ENCODE measurements at regions not wholly inside any gene's neighbourhood (a gene's known extent, or its start where the extent isn't known, plus 50 kb on each side); places are given as distances from the start of the nearest gene placed in this dataset.

DNA sequence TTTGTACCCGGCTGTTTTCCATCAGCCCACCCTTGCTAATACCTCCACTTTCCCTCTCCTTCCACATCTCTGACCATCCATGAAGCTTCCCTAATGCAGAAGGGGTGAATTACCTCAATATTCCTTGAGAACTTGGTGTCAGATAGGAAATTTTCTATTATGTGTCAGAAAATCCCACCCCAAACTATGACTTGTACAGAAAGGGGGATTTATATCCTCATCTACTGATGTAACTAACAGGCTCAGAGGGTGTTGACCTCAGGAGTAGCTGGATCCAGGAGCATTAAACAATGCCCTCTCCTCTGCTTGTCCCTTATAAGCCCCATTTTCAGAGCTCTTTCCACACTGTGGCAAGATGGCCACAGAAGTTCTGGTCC, 242.8 kb upstream of the TLE3 start:
- no peak for DNase-seq

DNA sequence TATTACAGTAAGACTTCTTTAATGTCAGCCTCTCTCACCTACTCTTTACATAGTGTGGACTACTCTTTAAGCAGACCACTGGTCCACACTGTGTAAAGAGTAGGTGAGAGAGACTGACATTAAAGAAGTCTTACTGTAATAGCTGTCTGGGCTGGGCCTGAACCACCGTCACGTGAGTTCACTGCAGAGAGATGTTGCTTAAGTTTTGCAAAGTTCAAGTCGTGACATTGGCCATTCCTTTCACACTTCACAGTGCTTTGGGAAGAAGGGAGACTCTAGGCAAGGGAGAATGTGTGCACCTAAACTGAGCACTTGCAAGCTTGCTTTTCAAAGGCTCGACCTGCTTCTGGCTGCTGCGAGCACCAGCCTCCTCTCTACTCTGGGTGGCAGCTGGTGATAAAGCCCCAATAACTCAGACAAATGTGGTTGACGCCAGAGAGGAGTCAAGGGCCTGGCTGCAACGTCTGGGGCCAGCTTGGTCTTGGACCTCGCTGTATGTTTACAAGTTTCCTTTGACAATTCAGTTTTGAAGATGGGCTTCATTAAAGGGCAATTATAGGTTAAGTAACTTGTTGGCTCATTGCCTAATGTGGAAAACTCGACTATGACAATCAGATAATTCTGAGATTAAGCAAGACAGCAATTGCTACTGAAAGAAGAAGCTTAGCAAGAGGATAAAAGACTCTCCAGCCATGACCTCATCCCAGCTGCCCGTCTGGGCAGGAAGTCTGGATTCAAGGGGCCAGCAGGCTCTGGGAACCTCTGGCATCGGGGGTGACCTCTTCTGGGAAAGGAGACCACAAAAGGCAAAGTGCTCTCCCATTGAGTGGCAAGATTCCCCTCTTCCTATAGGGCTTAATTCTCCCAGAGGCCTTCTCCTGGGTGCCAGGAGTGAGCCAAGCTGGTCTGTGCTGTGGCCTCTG, 242.1 kb upstream of the TLE3 start:
- DNase-seq, result peak; percentile 100

DNA sequence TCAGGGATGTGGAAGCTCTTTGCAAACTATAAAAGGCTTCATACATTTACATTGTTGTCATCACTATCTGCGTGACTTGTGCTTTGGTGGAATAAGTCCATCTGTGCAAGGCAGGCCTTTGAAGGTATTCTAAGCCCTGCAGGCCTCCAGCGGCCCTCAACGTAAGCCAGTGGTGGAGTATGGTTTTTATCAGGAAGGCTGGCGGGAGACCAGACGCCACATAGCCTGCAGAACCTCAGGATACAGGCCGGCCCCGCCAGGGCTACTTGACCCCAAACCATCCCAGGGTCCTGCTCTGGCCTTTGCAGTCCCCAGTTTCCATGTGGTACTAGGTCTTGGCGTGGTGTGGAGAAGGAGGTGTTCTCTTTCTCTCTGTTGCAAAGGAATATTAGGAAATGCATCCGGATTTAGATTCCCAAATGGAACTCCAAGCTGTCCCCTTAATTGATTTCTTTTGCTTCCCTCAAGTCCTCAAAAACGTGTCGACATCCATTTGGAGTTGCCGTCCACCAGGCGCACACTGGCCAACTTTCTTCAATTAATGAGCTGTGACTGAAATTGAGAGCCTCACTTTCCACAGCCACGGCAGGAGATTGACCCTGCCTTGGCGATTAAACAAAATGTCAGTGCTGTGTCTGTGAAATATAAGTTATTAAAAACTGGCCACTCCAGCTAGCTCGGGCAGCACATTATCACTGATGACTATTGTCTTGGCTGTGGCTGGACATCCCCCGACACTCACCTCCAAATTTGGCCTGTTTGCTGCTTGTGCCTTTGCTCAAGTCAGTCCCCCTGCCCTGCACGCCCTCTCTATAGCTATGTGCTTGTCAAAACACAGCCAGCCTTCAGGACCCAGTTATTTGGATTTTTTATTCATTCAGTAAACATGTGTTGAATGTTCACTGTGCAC, 239.8 kb upstream of the TLE3 start:
- no peak for DNase-seq

DNA sequence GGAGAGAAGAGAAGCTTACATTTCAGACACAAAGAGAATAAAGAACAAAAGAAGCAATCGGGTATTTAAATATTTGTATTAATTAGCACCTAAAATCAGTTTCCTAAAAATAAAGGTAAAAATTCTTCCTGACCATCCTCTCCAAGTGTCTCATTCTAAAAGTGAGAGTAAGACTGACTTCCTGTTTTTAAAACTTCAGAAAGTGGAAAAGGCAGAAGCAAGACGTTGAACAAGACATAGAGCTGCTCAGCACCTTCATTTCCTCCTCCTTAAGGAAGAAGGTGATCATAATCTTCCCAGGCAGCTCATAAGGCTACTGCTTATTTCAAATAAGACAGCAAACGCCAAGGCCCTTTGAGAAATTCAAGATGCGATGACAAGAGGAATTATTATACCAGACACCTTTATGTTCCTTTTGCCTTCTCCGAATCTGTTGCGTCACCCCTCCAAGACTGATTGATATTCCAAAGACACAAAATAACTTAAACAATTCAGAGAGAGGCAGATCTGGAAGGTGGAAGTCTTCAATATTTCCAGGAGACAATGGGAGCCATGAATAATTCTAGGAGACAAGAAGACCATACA, 238.8 kb upstream of the TLE3 start:
- no peak for DNase-seq

DNA sequence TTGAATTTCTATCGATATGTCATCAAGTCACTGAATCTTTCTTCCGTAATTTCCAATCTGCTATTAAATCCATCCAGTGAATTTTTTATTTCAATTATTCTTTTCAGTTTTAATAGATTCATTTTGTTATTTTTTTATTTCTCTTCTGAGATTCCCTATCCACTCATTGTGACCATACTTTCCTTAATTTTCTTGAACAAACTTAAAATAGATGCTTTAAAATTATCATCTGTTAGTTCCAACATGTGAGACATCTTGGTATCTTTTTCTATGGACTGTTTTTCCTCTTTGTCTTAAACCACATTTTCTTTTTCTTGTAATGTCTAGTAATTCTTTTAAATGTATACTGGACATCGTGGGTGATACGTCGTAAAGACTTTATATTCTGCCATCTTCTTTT, 236.6 kb upstream of the TLE3 start:
- no peak for DNase-seq

DNA sequence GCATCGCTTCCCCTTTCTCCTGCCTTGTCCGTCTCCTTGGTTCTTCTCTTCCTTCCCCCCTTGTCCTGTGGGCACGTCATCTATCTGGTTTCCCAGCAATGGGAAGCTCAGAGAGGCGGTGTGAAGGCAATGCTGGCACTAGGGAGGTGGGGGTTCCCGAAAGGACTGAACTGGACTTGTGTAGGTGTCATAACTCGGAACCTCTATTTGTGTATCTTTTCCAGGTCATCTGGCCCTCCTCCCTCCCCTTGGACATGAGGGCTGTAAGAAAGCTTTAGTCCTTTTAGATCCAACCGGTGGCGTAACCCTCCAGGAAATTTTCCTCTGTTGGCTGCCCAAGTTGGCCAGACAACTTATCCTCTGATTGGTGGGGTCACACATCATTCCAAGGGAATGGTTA, 231.5 kb upstream of the TLE3 start:
- no peak for DNase-seq

DNA sequence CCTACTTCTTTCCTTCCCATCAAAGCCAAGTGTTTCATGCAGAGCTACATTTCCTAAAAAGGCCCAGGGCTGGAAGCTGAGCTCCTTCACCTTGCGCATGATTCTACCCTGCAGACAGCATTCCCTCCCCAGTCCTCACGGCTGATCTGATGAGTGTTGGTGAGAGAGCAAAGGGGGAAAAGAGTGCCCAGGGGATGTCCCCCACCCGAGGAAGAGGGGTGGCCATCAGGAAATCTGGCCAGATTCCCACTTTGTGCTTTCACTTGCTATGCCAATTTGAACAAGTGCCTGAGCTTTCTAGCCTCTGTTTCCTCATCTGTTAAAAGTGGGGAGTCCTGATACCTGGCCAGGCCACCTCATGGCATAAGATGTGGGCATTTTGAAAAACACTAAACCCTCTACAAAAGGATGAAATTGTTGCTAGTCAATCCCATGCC, 231.0 kb upstream of the TLE3 start:
- no peak for DNase-seq

DNA sequence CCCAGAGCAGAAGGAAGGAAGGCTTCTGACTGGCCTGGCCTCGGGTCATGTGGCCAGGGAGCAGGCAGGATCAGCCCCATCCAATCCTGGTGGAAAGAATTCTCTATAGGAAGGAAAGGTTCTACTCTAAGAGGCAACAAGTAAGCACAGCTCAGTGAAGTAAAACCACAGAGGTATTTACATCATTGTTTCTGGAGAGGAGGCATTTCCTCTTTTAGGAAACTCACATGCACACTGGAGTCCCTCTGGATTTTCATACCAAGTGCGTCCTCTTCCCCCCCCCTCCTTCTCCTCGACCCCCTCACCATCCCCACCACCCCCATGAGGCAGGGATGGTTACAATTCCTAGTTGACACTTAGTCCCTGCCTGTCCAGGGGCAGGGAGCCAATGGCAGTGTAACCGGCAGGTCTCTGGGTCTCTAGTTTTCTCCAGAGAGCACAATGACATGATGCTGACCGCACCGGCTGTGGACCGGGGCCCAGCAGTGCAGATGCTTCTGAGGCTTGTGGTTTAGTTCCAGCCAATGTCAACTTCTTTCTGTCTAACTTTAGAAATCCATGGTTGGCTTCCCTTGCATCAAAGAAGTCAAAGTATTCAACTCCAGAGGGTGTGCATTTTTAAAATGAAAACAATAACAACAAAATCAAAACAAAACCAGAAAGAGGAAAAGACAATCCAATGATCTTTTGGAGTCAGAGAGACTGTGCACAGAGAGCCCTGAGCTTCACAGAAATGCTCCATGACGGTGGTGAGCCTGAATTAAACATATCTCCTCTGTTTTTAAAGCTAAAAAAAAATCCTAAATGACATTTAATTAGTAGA, 230.3 kb upstream of the TLE3 start:
- no peak for DNase-seq

DNA sequence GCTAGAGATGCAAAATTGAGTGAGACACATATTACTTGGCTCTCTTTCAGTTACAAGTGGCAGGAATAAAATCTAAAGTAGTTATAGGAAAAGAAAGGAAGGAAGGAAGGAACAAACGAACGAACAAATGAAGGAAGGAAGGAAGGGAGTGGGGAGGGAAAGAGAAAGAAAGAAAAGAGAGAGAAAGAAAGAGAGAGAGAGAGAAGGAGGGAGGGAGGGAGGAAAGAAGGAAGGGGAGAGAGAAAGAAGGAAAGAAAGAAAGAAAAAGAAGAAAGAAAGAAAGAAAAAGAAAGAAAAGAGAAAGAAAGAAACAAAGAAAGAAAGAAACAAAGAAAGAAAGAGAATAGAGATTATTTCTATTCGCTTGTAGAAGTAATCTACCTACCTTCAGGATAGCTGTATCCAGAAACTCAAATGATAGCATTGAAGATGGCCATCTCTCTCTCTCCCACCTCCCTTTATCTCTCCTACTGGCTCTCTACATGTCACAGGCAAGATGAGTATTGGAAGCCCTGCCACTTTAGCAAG, 229.7 kb upstream of the TLE3 start:
- DNase-seq, result no peak

DNA sequence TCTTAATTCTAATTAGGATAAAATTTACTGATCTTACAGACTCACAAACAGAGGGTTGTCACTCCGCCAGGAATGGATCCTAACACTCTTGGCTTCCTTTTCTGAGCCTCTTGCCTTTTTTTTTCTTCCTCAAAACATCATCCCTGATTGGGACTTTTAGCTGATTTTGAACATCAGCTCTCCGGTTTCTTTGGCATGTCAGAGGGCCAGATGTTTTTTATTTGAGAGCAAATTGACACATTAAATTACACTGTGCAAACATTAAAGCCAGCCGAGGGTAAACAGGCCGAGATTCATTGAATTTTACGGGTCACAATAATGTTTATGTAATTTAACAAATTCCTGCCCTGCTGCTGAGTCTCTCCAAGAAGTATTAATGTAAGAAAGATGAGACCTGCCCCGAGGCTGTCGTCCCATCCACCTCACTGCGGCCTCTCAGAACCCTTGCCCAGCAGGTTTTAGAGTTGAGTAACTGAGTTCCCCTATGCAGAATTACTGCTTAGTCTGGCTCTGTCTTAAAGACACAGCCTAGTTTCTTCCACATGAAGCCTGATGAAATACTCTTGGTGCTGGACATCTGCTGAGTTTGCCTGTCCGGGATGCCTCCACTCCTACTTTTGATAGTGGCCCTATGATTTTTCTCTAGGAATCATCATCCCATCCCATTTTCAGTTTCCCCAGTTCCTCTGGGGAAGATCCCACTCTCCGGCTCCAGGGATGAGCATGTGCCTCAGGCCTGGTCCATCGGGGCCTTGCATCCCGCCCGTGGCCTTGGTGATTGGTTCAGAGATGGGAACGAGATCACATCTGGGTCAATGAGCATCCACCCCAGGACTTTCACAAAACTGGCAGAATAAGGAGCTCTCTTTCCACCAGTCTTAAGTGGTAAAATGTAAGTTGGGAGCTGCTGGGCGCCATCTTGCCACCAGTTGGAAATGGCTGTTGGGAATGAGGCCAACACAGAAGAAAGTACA, 226.6 kb upstream of the TLE3 start:
- DNase-seq, result no peak

DNA sequence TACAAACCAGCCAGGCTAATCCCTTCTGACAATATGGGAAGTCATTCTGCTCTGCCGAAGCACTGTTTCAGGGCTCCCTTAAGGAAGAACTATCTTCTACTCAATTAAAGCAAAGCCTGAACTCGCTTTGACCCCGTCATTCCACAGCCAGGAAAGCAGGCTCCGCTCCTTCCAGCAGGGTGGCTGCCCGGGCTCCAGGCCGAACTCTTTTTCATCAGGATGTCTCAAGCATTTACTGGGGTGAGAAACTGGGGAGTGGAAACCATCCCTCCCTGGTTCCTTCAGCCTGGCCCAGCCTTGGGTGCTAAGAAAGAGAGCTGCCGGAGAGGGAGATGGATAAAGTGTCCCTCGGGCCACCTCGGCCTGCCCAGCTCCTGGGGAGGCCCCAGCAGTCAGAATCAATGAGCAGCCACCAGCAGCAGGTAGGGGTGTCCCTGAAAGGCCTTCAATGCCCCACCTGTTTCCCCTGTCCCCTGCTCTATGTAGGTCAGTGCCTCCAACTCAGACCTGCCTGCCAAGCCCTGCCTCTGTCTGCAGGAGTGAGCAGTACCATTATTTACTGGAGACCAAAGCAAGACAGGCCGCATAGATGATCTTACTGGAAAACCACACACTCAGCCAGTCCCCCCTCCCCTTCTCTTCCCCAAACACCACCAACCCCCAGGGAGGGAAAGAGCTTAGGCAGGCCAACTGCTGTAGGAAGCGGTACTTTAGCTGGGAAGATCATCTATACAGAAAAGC, 225.6 kb upstream of the TLE3 start:
- peak; percentile 96 for DNase-seq

DNA sequence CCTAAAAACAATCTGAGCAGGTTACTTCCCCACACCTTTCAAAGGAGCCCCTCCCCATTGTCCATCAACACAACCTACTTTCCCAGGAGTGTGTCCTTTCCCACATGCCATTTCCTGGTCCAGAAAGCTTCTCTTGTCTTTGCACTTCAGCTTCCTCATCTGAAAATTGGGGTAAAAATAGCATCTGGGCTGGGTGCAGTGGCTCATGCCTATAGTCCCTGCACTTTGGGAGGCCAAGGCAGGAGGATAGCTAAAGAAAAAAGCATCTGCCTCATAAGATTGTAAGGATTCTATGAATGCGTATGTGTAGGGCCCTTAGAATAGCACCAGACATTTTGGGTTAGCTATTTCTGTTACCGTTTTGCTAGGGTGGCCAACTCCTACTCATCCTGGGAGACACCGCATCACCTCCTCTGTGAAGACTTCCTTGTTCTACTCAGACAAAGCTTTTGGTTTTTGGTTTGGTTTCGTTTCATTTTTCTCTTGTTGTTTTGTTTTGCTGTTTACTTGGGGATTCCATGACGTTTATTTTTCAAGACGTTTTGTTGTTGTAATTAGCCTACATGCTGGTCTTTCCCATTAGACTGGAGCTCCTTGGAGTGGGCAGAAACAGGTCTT, 224.4 kb upstream of the TLE3 start:
- DNase-seq, result no peak

DNA sequence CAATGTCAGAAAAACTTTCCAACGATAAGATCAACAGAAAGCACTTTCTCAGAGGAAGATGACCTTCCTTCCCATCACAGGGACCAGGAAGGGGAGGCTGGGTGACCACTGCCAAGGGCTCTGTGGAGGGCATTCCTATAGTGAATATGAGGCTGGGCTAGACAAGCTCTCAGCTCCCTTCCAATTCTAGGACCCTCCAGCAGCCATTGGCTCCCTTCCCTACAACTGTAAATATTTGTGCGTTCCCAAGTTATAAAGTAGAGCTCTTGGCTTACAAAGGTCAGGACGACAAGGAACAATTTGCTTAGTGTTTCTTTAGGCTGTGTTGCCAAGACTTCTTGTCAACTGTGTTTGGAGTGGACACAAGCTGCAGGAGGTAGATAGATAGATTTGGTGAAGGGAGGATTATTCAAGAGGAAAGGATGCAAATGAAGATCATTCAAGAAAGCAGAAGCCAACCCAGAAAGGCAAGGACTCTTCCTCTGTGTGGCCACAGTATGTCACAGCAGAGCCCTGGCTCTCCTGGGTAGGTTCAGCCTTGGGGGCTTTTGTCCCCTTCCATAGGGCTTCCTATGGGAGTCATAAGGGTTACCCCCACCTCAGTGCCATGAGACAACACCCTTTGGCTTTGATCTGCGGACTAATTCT, 223.6 kb upstream of the TLE3 start:
- DNase-seq, result no peak

DNA sequence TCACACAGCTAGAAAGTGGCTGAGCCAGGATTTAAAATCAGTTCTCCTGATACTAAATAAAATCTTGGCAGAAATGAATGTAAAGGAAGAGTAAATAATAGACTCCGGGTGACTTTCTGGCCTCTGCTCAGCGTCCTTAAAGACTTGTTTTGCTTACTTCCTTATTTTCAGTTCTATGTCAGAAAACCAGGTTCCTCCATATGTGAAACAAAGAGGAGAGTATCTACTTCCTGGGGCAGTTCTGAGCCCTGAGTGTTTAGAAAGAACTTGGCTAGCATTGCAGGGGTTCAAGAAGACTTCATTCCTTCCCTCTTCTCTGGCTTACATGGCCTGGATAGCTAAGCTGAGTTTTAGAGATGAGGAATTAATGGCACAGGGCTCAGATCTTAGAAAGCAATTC, 222.8 kb upstream of the TLE3 start:
- DNase-seq, result no peak

DNA sequence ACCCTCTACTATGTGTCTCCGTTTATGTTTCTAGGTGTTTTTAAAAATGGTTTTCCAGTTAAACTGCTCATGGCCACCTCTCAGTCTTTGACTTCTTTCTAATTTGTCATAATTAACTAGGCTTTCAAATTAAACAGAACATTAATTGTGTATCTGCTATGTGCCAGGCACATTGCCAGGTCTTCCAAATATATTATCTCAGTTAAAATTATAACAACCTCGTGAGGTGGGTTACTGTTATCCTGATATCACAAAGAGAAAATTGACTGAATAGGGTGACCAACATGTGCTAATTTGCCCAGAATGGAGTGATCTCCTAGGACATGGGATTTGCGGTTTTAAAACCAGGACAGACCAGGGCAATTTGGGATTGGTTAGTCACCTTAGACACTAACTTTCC, 222.4 kb upstream of the TLE3 start:
- no peak for DNase-seq

DNA sequence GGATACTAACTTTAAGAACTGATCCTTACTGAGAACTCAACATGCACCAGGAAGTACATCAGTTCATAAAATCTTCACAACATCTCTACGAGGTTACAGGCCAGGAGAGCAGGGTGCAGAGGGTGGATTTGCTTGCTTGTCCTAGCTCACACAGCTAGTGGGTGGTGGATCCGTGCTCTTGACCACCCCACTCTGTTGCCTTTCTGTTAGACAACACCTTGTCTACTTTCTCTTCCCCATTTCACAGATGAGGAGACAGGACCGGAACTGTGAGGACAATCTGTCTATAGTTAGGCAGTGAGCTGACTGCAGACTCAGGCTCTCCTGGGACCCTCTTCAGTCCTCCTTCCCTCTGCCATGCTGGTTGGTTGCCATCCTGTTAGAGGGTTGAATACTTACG, 221.7 kb upstream of the TLE3 start:
- no peak for DNase-seq

DNA sequence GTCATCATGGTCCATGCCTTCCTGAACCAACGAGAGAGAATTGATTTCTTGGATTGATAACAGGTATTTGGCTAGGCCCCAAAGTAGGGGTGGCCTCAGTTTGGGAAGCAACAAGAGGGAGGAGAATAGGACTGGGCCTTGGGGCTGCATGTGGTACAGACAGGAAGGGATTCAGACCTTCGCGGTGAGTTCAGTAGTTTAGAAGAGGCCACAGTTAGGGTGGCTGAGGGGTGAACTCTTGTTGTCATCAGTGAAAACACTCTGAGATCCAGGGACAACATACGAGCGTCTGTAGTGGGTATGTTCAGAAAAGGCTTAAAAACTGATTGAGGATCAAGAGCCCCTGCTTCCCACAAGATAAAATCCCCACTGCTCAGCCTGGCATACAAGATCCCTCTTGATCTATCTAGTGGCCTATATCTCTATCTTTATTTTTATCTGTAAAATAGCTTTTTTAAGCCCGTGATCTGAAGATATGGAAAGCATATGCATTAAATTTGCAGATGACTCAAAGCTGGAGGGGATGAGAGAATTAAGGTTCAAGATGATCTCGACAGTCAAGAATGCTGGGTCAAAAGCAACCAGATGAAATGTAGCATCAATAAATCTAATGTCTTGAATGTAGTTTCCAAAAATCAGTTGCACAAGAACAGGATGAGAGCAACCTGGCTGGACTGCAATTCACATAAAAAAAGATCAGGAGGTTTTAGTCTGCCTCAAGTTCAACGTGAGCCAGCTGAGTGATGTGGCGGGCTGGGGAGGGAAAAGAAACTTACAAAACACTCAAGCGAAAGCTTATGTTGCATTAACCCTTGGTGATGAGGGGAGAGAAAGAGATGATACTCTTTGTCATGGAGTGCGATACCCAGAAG, 221.1 kb upstream of the TLE3 start:
- no peak for DNase-seq

DNA sequence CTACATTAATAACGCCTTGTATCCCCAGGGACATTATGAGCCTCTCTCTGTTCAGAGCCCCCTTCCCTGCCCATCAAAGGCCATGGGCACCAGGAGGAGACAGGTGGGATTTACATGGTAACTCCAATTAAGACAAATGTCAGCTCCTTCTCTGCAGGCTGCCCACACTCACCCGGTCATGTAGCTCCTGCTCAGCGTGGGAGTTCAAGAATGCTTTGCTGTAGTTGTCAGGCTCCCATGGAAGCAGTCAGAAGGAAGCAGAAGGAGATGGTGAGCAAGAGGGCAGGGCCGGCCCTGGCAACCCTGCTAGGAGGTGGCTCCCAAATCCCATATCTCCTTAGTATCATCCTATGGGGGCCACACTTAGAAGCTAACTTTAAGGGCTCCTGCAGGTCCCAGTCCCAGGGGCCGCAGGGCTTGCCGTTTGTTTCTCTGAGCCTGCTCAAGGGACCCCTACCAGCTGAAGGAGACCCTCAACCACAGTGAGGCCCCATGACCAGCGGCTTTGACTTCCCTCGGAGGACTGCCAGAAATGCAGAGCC, 218.4 kb upstream of the TLE3 start:
- no peak for DNase-seq
